SW 1271 (cell line): ENCODE measurements at regions not wholly inside any gene's neighbourhood (a gene's known extent, or its start where the extent isn't known, plus 50 kb on each side); places are given as distances from the start of the nearest gene placed in this dataset.

Experiments used
- DNase-seq, 2 experiments: peaks; one replicate each; lab custom pipeline; 2025; lab: John Stamatoyannopoulos, UW

DNA sequence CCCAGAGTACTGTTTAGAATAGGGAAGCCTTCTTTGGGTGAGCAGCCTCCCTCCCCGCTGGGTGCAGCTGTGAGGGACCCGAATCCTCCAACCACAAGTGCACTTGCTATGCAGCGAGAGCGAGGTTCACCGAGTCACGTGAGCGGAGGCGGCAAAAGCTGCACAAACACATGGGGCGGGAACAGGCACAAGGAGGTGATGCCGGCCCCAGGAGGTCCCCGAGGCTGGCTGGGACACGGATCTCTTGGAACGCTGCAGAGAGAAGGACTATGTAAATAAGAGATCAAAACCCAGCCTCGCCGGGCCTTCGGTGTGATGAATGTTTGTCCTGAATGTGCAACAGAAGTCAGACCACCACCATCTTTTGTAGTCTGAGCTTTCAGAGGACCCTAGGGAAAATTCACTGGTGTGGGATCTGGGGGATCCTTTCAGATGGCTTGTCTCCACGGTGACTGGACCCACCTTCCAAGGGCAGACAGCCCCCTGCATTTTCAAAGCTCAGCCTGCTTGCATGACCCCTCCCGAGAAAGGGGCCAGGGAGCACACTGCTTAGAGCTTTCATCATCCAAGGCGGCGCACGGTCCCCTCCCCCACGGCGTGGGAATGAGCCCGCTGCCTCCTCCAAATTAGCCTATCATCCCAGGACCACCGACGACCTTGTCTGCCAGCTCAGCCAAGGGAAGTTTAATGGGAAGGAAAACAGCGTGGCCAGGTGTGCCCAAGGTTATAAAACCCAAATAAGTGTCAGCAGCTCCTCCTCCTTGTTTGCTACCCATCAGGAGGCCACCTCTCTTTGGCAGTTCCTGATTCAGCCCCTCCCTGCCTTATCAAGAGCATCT lies 327.7 kb downstream of the CXCL12 start:
- DNase-seq = no peak

DNA sequence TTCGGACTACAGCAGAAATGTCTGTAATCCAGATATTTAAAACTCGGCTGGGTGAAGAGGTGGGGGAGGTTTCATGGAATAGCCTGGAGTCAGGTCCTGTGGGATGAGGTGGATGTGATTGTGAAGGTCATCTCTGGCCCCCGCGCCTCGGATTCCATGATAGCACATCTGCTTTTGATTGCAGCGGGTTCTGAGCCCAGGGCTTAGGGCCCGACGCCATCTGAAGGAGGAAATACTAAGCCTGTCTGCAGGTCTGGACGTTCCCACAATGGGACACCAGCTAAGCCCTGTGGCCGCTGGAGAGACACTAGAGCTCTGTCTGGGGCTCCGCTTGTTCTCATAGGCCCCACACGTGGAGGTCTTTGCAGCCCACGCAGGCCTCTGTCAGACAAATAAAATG lies 328.7 kb downstream of the CXCL12 start:
- DNase-seq = no peak

DNA sequence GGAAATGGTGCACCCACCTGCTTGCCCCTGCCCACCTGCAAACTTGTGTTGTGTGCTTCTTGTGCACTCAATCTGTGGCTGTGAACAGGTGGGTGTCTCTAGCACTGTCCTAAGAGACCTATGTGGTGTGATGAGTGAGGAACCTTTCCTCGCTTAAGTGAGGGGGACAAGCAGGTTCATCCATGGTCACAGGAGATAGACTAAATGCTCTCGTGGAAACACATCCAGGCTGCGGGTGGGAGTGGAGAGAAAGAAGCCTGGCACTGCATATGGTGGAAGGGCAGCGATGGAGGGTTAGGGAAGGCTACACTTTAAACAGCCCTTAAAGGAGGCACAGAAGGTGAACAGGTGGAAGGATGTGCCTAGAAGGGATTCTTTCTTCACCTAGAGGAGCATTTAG lies 330.9 kb downstream of the CXCL12 start:
- no peak for DNase-seq

DNA sequence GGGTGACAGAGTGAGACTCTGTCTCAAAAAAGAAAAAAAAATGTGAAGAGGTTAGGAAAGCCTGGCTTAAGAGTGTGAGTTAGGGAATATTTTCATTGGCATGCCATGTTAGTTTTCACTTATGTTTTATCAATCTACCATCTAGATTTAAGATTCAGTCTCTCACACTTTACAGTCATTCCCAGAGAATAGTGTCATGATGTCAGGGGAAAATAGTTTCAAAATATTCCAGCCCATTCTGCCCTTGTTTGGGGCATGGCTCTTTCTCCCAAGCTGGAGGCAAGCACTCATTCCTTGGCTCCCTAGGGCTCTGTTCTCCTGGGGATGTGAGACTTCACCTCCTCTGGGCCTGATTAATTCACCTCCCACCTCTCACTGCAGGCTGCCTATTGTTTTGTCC lies 331.5 kb downstream of the CXCL12 start:
- no peak for DNase-seq

DNA sequence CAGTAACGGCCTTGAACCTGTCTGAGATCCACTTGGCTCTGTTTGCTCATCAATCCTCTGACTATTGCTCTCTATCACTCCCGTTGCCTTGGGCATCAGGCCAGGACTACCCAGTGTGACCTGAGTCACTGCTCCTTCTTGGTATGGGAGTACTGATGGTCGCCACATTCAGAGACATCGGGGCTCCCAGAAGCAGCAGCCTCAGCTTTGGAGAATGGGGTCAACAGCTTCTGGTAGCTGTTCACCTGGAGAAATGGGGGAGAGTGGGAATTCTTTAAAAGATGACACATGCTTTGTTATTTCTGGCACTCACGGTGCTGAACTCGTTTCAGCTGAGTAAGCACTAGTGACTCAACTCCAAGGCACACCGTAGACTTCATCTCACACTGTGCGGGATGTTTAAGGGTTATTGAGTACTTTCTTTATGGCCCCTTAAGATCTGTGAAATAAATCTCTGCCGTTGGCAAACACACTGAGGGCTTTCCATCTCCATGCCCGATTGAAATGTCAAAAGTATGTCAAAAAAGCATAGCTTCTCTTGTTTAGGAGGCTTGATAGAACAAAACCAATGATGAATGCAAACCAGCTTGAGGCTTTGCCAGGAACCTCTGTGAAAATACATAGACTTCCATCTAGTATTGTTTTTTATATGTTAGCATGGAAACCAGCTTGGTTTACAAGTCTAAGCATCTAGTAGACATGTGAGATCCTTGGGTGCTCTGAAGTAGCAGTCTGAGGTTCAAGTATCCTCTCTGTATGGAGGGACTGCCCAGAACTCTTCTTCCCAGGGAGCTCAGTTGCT lies 333.1 kb downstream of the CXCL12 start:
- no peak for DNase-seq

DNA sequence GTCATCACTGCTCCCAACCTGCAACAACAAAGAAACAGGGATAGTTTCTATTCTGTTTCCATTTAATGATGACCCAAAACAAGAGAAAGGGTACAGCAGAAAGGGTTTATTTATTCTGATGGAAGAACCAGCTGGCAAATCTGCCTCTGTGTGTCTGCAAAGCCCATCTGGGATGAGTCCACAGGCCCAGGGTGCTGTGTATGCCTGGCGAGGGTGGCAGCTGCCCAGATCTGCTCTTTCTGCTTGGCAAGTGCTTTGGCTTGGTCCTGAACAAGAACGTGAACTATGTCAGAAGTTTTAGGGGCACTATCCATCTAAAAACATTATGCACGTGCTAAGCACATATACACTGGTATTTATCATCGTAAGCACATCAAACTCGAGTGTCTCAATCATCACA lies 333.8 kb downstream of the CXCL12 start:
- DNase-seq = no peak

DNA sequence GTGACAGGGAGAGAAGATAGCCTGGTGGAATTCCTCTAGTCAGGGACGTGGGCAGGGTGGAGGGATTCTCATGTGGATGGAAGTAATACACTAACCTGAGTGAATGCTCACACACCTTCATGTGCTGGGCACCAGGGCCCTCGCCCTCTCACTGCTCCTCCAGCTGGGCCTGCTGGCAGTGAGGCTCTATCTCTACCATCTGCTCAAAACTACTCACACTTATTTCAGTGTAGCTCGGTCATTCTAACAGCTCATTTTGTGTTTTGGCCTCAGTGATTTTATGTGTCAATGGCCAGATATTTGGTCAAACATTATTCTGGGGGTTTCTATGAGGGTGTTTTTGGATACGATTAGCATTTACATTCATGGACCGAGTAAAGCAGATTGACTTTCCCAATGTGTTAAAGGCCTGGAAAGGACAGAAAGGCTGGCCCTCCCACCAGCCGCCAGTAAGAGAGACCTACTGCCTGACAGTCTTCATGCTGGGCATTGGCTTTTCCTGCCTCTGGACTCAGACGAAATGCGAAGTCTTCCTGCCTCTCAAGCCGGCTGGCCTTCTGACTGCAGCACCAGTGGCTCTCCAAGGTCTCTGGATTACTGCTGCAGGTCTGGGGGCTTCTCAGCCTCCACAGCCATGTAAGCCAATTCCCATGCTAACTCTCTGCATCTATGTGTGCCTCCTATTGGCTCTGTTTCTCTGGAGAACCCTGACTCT lies 335.4 kb downstream of the CXCL12 start:
- no peak for DNase-seq

DNA sequence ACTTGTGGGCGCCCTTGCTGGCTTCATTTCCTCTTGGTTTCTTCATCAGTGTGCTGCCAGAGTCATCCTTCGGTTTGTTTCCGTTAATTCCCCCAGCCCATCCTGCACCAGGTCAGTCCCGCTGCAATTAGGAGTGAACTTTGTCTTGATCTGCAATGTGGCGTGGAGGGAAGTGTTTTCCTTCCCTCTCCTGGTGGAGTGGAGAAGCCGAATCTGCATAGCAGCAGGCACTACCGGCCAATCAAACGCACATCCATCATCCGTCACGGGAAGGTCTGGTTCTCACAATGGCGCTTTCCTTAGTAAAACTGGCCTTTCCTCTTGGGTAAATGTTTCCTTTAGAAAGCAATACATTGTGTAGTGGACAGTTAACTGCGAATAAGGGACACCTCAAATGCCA lies 337.5 kb downstream of the CXCL12 start:
- DNase-seq = no peak

DNA sequence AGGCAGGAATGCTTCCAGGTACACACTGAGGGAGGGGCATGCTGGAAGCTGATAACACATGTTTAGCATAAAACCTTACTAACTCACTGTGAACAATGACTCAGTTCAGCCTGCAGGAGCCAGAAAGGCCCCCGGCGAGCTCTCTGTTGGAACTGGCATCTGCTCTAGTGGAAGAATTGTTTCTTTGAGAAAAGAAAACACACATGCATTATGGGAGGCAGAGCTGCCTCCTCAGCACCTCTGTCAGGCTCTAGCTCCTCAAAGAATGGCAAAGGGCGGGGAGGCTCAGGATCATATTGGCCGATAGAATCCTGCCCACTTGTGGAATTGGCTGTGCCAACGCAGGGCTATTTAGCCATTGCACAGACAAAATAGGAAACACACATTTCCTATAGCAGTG lies 338.3 kb downstream of the CXCL12 start:
- no peak for DNase-seq

DNA sequence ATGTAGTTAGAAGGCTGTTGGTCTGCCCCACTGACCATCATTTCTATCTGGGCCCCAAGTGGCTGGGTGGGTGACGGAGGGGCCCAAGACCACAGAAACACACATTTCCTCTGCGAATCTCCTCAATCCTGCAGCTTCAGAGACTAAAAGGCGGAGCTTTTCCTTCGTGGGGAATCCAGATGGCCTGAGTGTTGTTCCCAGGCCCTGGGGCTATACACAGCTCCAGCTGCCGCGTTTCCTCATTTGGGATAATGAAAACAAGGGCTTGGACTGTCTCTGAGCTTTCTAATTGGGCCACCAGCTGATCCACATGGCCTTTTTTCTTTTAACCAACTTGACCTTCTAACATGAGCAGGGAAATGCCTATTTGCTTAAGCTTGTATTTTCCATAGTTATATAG lies 339.9 kb downstream of the CXCL12 start:
- no peak for DNase-seq

DNA sequence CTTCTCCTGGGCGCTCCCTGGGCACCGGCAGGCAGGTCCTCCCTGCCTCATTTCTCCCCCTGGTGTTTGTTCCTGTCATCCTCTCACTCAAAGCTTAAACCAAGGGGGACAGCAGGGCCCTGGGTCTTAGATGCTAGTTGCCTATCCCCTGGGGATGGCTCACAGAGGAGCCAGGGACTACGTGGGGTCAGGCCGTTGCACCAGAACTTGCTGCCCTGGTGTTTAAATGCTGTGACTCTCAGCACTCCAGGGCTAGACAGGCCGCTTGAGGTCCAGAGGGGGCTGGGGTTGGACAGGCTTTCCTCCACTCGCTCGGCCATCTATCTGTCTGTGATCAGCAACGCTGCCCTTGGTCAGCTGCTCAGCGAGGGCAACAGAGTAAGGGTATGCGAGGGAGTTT lies 340.3 kb downstream of the CXCL12 start:
- no peak for DNase-seq

DNA sequence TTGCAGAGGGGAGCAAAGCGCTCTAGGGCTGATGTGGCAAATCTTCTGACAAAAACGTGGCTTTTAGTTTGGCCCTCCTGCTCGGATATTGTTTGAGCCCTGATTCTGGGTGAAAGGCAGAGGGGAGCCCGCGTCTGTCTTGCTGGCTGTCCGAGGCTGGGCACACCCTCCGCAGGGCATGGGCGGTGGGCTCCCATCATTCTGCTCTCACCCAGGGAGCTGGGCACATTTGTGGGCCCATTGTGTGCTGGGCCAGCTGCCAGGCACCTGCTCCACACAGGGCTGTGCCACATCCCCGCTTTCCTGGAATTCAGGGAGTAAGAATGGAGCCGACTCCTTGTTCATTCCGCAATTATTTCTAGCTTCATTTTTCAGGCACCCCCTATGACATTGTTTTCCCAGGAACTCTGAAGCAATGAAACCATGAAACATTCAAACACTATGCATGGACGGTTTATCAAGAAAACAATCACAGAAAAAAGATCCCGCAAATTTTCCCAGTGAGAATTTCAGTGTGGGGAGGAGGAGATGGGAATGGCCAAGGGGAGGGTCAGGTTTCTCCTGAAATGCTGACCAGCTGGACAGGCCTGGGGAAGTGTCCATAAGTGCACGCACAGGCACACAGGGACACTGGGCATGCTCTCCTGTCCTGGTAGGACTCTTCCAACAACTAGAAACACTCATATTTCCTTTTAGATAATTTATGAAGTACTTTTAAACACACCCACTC lies 341.1 kb downstream of the CXCL12 start:
- no peak for DNase-seq

DNA sequence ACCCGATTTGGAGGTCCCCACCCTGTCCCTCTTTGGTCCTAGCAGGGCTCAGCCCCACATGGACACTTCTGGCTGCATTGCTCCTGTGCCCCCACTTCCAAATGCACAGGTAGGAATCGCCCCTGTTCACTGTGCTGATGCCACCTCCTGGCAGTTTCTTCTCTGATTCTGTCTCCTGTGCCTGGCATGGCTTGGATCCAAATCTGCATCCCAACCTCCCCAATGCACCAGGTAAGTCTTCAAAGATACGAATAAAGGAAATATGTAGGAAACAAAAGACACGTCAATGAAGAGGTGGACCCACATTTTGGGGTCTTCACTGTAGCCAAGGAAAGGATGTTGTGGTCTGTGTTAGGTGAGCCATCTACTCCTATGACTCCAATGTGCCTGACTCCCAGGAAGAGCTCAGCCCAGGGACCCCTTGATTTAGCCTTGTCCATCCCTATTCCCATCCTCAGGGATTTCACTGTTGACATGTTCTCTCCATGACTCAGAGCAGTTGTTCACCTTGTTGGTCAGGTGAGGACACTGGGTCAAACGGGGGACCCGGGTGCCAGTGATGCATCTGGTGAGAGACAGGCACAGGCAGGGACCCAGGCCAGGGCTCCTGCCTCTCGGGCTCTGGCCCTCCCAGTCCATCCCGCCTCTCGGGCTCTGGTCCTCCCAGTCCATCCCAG lies 341.8 kb downstream of the CXCL12 start:
- DNase-seq = no peak

DNA sequence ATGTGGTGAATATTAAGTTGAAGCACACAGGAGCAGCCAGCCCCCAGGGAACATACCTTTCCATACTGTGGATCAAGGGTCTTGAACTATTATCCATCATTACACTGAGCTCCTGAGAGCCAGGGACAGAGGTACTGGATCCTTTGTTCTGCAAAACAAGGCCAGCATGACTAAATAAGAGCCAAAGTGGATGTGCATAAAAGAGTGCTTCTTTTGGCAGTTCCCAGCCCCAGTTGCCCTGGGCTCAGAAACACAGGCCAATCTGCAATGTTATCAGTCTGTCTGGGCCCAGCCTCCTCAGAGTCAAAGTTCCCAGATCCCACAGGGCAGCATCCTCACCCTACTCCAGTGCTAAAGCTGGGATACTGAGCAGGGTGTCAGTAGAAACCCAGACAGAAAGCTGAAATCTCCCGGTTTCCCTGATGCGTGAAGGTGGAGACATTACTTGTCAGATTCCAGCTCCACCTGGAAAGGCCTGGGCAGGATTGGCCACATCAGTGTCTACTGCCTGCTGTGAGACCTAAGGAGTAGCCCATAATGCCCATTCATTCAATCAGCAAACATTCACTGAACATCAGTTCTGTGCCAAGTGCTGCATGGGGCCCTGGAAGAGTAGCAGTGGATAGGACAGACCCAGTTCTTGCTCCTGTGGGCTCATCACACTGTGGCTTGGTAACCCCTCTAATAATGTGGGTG lies 342.7 kb downstream of the CXCL12 start:
- DNase-seq = no peak

DNA sequence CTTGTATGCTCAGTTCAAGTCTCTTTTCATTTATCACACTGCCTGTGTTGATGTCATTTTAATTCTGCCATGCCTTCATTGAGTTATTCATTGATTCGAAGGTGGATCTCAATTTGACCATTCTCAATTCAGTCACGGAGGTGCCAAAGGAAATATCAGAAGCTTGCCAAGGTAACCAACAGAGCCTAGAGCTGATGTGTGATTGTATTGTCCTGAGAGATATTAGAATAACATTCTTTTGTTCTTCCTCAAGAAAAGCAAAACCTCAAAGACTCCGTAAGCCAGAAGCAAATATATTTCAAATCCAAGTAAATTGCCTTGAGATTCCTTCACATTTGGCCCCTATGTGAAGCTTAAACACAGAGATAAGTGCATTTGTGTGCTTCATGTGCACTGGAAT lies 345.3 kb downstream of the CXCL12 start:
- DNase-seq = no peak

DNA sequence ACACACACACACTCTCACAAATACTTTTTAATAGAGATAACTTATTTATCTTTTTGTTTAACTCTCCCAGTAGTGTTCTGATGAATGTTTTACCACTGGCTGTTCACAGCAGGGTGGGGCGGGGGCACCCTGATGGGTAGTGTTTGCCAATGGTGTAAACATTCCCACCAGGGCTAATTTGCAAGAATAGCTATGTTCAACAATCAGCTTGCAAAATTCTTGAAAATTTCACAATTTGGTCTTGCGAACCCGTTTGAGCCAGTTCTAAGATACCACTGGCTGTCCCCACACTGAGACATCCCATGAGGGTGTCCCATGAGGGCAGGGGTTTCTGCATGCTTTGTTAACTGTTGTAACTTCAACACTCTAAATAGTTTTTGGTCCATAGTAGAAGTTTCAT lies 348.5 kb downstream of the CXCL12 start:
- DNase-seq = no peak

DNA sequence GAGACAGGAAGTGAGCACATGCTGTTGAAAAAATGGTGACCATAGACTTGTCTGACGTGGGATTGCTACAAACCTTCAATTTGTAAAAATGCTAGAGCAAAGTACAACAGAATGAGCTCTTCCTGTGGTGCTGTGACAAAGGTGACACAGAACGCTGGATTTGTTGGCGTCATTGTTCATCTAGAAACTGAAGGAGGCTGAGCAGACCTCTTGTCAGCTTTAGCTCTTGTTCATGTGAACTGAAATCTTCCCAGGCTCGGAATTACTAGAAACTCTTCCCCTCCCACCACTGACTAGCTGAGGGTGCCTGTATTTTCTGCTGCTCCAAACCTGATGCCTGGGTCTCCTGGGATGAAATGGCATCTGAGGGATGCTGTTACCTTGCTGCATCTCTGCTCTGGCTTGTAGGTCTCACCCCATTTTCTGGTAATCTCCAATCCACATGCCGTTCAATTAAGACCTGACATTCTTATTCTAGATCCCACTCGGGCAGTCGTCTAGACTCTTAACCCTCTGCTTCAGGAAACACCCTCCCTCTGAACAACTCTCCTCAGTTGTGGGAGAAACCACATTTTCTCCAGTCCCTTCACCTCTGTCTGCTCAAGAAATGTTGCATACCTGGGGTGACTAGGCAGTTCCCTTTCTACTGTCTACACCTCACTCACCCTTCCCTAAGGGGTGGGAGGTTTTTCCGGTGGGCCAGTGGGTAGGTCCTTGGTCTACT lies 349.3 kb downstream of the CXCL12 start:
- no peak for DNase-seq

DNA sequence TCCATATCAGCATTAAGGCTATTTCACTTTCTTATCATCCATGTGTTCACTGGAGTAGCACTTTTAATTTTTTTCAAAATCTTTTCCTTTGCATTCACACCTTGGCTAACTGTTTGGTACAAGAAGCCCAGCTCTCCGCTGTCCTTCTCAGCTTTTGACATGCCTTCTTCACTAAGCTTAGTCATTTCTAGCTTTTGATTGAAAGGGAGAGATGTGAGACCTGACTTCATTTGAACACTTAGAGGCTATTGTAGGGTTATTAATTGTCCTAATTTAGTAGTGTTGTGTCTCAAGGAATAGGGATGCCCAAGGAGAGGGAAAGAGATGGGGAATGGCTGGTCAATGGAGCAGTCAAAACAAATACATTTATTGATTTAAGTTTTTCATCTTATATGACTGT lies 350.0 kb downstream of the CXCL12 start:
- DNase-seq = no peak

DNA sequence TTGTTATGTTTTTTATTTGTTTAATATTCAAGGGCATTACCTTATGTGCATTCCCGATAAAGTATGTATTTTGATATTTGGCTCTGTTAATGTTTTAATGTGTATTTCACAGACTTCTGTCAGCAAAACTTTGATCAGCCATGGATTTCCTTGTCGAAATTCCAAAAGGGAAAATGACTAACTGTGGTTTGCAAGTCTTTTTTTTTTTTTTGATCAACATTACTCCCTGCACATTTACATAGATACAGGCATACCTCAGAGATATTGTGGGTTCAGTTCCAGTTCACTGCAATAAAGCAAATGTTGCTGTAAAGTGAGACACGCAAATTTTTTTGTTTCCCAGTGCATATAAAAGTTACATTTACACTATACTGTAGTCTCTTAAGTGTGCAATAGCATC lies 351.9 kb downstream of the CXCL12 start:
- no peak for DNase-seq

DNA sequence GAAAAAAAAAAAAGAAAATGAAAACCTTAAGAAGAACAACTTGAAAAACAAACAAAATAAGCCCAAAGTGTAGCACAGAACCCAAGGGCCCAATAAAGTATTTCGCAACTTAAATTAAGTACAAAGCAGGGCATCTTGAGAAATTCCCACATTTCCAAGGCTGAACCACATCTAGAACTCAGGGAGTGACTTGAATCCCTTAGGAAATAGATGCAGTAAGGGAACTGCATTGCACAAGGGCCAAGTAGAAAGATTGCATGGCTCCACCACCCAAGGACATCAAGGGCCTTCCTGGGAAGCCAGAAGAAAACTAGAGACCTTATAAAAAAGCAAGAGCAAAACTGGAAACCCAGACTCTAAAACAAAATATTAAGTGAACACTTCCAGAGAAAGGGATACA lies 352.7 kb downstream of the CXCL12 start:
- no peak for DNase-seq
